Cardiac fibroblast (primary cell): ENCODE measurements at regions not wholly inside any gene's neighbourhood (a gene's known extent, or its start where the extent isn't known, plus 50 kb on each side); places are given as distances from the start of the nearest gene placed in this dataset.
A peak's percentile ranks its signal among the peaks of the same experiment; 100 is the strongest.

Experiments
- DNase-seq, 2 donors: peaks; one replicate each; pipeline versions ENCODE4 v3.0.0 to v3.0.0-alpha.2; 2010; ENCODE audit warnings: low read depth in 2 of 2
- H3K4me3 ChIP-seq, 2 donors: replicated peaks in 1 of 2; 1 replicate in 1 of 2; 2 replicates in 1 of 2; pipeline ENCODE4 v1.5.1; 2011; ENCODE audit warnings: low read depth in 2 of 2, low read length in 2 of 2, mild to moderate bottlenecking in 2 of 2, moderate library complexity in 1 of 2
- TF ChIP-seq, protein P1 (sequence below): IDR thresholded peaks from one replicate; pipeline ENCODE4 v1.5.1; 2011; ENCODE audit warnings: low read depth, mild to moderate bottlenecking, low read length, inconsistent platforms

DNA sequence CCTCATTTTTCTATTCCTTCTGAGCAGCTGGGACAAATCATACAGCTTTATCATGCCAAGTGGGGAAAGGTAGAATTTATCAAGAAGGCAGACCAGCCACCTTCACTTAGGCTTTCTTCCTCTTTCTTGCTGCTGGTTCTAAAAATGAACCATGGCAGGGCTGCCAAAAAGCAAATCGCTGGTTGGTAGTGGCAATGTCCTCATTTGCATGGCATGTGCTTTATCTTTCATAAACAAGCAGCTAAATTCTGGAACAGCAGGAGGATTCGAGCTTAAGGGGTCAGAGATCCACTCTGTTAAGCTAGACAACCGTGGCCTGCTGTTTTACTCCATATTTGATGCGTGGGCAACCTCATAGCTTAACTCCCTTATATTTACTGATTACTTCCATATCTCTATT, 91.3 kb downstream of the RPE65 start:
- TF ChIP-seq, protein P1, sequence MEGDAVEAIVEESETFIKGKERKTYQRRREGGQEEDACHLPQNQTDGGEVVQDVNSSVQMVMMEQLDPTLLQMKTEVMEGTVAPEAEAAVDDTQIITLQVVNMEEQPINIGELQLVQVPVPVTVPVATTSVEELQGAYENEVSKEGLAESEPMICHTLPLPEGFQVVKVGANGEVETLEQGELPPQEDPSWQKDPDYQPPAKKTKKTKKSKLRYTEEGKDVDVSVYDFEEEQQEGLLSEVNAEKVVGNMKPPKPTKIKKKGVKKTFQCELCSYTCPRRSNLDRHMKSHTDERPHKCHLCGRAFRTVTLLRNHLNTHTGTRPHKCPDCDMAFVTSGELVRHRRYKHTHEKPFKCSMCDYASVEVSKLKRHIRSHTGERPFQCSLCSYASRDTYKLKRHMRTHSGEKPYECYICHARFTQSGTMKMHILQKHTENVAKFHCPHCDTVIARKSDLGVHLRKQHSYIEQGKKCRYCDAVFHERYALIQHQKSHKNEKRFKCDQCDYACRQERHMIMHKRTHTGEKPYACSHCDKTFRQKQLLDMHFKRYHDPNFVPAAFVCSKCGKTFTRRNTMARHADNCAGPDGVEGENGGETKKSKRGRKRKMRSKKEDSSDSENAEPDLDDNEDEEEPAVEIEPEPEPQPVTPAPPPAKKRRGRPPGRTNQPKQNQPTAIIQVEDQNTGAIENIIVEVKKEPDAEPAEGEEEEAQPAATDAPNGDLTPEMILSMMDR = no peak
- no peak overlapping the region for H3K4me3 ChIP-seq
- peak in 1 of 2 donors; percentile 41 for DNase-seq

DNA sequence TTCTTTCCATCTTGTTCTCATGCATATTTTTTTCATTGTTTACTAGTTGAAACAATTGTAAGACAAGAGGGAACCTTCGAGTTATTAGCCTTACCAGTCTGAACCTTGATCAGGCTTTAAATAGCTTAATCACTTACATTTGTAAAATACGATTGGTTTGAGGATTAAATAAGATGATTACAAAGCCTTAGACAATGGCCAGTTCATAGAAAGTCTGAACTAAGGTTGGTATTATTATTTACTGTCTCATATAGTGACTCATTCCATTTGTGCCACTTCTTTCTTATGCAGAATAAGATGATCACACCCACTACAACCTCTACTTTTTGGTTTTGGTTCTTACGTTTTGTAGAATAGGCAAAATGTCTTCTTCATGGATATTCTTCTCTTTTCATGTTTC, 94.1 kb downstream of the RPE65 start:
- no peak for DNase-seq
- no peak overlapping the region for H3K4me3 ChIP-seq
- TF ChIP-seq, protein P1 = no peak

DNA sequence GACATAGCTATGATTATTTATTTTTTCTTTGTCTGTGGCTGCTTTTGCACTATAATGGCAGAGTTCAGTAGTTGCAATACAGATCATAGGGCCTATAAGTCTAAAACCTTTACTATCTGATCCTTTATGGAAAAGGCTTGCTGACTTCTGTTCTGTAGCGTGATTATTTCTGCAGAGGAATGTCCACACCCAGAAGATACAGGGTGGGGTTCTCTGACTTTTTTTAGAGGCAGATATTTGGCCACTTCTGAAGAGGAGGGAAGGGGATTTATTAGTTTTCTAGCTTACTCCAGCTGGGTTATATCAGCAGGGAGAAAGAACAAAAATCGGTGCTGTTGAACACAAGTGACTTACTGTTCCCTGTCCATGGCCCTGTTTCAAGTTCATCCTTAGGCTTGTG, 97.6 kb downstream of the RPE65 start:
- no peak for DNase-seq
- TF ChIP-seq, protein P1 = no peak
- no peak overlapping the region for H3K4me3 ChIP-seq

DNA sequence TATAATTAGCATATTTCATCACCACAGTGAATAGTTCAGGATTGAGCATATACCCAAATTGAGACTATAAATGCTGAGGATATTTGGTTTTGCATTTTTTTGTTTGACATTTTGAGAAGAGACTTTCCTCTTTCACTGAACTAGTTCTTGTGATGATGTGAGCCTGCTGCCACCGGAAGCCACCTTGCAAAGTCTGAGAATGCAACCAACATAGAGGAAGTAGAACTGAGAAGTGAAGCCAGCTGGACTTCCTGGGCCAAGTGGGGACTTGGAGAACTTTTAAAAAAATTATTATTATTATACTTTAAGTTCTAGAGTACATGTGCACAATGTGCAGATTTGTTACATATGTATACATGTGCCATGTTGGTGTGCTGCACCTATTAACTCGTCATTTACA, 102.3 kb downstream of the RPE65 start:
- DNase-seq = no peak
- TF ChIP-seq, protein P1 = no peak
- H3K4me3 ChIP-seq = no peak overlapping the region

DNA sequence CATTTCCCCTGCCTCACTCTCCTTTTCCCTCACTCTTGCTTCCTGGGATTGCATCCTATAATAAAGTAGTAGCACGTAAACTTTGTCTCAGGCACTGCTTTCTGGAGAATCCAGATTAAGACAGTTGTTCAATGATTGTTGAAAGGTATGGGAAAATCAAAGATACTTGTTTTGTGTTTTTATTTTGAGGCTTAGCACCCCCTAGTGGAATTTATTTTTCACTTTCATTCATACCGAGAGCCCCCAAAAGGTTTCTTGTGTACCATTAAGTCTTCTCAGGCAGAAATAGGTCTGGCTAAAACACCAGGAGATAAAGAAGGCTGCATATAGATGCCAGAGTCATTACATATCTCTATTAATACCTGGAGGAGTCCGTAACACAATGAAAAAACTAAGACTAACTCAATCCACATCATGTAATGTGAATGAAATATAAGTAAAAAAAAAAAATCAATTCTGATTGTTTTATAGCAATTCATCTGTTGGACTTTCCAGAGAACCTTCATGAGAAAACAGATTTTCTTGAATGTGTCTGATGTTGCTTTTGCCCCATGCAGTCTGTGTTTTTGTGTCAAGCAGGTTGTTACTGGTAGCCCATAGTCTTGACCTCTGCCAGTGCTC, 103.5 kb downstream of the RPE65 start:
- DNase-seq = peak; percentile 63 to 67
- H3K4me3 ChIP-seq = no peak overlapping the region
- TF ChIP-seq, protein P1 = peak; percentile 45

DNA sequence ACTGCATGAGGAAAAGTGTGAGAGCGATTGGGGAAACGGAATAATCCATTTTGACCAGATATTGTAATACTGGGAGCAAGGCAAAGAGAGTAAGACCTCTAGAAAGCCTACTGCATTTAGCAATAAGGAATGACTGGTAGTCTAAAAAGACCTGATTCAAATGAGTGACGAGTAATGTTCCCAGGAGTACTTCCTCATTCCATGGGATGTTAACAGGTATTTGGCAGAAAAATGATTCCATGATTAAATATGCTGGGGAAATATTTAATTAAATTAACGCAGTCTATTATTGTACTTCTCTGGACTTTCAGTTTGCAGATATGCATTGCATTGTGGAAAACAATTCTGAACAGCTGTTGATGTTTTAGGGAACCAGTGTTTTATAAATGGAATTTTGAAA, 105.5 kb downstream of the RPE65 start:
- no peak overlapping the region for H3K4me3 ChIP-seq
- DNase-seq = no peak
- TF ChIP-seq, protein P1 = no peak

DNA sequence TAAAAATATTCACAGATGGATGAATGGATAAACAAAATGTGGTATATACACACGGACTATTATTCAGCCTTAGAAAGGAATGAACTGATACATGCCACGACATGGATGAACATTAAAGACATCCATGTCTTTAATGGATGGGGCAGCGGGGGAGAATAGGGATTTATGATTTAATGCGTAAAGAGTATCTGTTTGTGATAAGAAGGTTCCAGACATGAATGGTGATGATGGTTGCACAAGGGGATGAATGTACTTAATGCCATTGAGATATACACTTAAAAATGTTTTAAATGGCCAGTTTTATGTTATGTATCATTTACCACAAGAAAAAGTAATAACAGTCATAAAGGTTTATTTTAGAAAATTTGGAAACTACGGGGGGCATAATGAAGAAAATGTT, 108.6 kb upstream of the WLS start:
- H3K4me3 ChIP-seq = no peak overlapping the region
- no peak for DNase-seq
- TF ChIP-seq, protein P1 = no peak
